NCI-H1694 (cell line): ENCODE measurements at regions not wholly inside any gene's neighbourhood (a gene's known extent, or its start where the extent isn't known, plus 50 kb on each side); places are given as distances from the start of the nearest gene placed in this dataset.

ENCODE experiments used
- DNase-seq: peaks from one replicate; lab custom pipeline; 2025; lab: John Stamatoyannopoulos, UW

DNA sequence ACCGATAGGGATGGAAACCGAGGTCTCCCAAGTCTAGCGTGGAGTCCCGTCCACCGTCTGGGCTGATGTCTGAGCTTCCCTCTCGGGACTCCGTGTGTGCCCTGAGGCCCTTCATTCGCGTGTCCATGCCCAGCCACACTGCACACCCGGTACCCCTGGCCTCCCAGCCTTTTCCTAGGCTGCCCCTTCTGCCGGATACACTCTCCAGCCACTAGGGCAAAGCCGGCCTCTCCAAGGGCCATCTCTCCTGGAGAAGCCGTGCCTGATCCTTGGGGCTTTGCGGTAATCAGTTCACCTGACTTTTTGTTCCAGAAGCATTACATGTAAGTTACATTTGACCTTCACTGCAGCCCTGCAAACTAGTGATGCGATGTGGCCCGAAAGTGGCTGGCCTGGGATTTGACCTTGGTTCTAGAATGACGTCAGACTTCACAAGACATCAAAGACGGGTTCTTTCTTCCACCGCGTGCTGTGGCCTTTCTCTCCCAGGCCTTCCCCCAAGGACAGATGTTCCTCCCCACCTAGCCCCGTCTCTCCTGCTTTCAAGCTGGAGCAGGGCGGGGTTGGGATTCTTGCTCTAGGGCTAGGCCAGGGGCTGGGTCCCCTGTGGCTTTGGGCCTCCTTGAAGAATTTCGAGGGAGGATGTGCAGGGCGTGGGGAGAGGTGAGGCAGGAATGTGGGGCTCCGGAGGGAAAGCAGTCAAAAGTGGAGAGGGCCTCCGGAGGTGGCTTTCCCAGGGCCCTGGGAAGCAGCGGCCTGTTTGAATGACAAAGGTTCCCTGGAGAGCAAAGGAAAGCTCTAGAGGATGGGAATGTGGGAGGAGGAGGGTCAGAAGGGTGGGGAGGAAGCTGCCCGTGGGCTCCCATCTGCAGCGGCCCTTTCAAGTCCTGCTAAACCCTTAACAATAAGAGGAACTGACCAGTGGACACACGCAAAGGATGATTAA lies 49.7 kb upstream of the SLC2A1 start:
- no peak for DNase-seq
